ES-I3 (cell line): ENCODE measurements at regions not wholly inside any gene's neighbourhood (a gene's known extent, or its start where the extent isn't known, plus 50 kb on each side); places are given as distances from the start of the nearest gene placed in this dataset.
"Not testable (repeated sequence)": the region's sequence is repeated elsewhere in the genome, so short reads cannot be mapped to it uniquely, and the experiment has no call there.

Experiments
- H3K36me3 ChIP-seq: 2 replicates; pipeline ENCODE4 v1.6.1; 2013; ENCODE audit warnings: mild to moderate bottlenecking, low read length, control low read depth, moderate library complexity; ENCODE audit not compliant: insufficient read depth
- H3K4me1 ChIP-seq: 2 replicates; pipeline ENCODE4 v1.6.1; 2013; ENCODE audit warnings: mild to moderate bottlenecking, control low read depth, low read length; ENCODE audit not compliant: insufficient read depth
- H3K9ac ChIP-seq: 2 replicates; pipeline ENCODE4 v1.6.1; 2013; ENCODE audit warnings: low read depth, mild to moderate bottlenecking, low read length, moderate library complexity
- H3K9me3 ChIP-seq: 2 replicates; pipeline ENCODE4 v1.6.1; 2013; ENCODE audit warnings: mild to moderate bottlenecking, low read length, moderate library complexity; ENCODE audit not compliant: control insufficient read depth, insufficient read depth

- Histone ChIP-seq H3K4me1 (peaks cover 27% of the 10 kb centered on the region), H3K36me3 (no peaks in the 10 kb centered on the region), H3K9ac (no peak overlapping the region)
Measured at GRCh38 chr6:68042339-68043121, 592.6 kb upstream of the ADGRB3 start.

GRCh38 chr6:68040780-68041179 is 594.3 kb upstream of the ADGRB3 start:
- peak overlapping the region; percentile 49 for H3K9ac ChIP-seq
- 0 out of 2 replicates have a peak, but pooled peaks cover 5% of the 10 kb centered on the region for H3K9me3 ChIP-seq
- H3K36me3 ChIP-seq = no peaks in the 10 kb centered on the region

More at GRCh38 chr6:68042339-68043121, 592.6 kb upstream of the ADGRB3 start:
- no peaks in the 10 kb centered on the region for H3K9me3 ChIP-seq

GRCh38 chr6:68040312-68040778 is 594.7 kb upstream of the ADGRB3 start:
- Histone ChIP-seq H3K9ac (peak overlapping the region; percentile 49), H3K9me3 (0 out of 2 replicates have a peak, but pooled peaks cover 5% of the 10 kb centered on the region), H3K36me3 (no peaks in the 10 kb centered on the region), H3K4me1 (peaks cover 31% of the 10 kb centered on the region)

More at GRCh38 chr6:68040780-68041179, 594.3 kb upstream of the ADGRB3 start:
- peaks cover 31% of the 10 kb centered on the region for H3K4me1 ChIP-seq

GRCh38 chr6:68039641-68040311 is 595.3 kb upstream of the ADGRB3 start:
- Histone ChIP-seq H3K9me3 (peaks cover 9% of the 10 kb centered on the region), H3K4me1 (peaks cover 31% of the 10 kb centered on the region), H3K36me3 (no peaks in the 10 kb centered on the region), H3K9ac (peak overlapping the region; percentile 49)

GRCh38 chr6:68038815-68039408 is 596.2 kb upstream of the ADGRB3 start:
- Histone ChIP-seq H3K9me3 (peaks cover 13% of the 10 kb centered on the region), H3K36me3 (no peaks in the 10 kb centered on the region), H3K4me1 (peaks cover 31% of the 10 kb centered on the region), H3K9ac (peak overlapping the region; percentile 32)

DNA sequence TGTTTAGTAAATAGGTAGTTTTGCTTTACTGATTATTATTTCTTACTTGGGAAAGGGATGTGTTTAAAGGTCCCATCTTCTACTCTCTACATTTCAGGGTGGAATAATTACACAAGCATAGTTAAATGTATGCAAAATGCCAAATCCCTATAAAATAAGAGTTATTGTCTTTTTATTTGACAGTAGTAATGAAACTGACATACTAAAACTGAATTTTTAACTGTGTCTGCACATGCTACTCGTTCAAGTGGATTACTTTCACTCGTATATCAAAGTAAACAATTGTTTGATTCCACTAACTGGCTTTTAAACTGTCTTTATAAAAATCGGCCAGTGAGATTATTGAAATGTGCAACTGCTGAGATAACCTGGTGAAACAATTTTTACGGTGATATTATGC is 602.9 kb upstream of the ADGRB3 start:
- Histone ChIP-seq H3K9me3 (peaks cover 15% of the 10 kb centered on the region), H3K4me1 (peaks cover 4% of the 10 kb centered on the region; the same call in 1 of the 2 replicates), H3K36me3 (no peaks in the 10 kb centered on the region), H3K9ac (no peak overlapping the region)

DNA sequence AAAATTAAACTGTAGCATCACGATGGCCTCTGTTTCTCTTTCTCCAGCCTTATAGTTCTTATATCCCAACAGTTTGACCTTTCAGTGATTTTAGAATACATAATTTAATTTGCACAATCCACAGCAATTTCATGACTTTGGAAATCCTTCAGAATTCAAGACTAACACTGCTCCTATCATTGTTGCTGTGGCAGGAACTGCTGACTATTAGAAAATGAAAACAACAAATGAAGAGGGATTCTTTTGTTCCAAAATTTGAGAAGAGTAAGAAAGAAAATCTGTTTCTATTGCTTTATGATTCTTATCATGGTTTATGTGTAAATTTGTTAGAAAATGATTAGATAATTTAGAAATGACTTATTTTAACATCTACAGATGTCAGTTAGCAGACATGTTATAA is 604.0 kb upstream of the ADGRB3 start:
- H3K4me1 ChIP-seq = no peaks in the 10 kb centered on the region
- peaks cover 12% of the 10 kb centered on the region for H3K9me3 ChIP-seq
- no peaks in the 10 kb centered on the region for H3K36me3 ChIP-seq
- H3K9ac ChIP-seq = no peak overlapping the region

GRCh38 chr6:68026483-68026882 is 608.6 kb upstream of the ADGRB3 start:
- Histone ChIP-seq H3K9ac (no peak overlapping the region), H3K9me3 (no peaks in the 10 kb centered on the region), H3K36me3 (no peaks in the 10 kb centered on the region), H3K4me1 (no peaks in the 10 kb centered on the region)

- no peaks in the 10 kb centered on the region for H3K4me1 ChIP-seq
- H3K9ac ChIP-seq = no peak overlapping the region
- H3K9me3 ChIP-seq = no peaks in the 10 kb centered on the region
- no peaks in the 10 kb centered on the region for H3K36me3 ChIP-seq
Measured at GRCh38 chr6:68025764-68026163, 609.3 kb upstream of the ADGRB3 start.

DNA sequence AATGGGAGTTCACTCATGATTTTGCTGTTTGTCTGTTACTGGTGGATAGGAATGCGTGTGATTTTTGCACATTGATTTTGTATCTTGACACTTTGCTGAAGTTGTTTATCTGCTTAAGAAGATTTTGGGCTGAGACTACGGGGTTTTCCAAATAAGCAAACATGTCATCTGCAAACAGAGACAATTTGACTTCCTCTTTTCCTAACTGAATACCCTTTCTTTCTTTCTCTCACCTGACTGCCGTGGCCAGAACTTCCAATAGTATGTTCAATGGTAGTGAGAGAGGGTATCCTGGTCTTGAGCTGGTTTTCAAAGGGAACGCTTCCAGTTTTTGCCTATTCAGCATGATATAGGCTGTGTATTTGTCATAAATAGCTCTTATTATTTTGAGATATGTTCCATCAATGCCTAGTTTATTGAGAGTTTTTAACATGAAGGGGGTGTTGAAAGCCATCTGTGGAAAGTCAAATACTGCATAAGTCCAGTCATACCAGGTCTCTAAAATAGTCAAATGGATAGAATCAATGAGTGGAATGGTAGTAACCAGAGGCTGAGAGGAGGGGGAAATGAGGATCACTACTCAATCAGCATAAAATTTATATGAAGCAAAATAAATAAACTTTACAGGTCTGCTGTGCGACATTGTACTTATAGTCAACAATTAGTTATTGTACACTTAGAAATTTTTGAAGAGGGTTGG is 610.4 kb upstream of the ADGRB3 start:
- H3K4me1 ChIP-seq = no peaks in the 10 kb centered on the region
- H3K36me3 ChIP-seq = no peaks in the 10 kb centered on the region
- no peaks in the 10 kb centered on the region for H3K9me3 ChIP-seq
- no peak overlapping the region for H3K9ac ChIP-seq

- H3K9ac ChIP-seq, H3K36me3 ChIP-seq, H3K4me1 ChIP-seq, H3K9me3 ChIP-seq: not testable (repeated sequence)
Measured at GRCh38 chr6:68022968-68023367, 612.1 kb upstream of the ADGRB3 start.

DNA sequence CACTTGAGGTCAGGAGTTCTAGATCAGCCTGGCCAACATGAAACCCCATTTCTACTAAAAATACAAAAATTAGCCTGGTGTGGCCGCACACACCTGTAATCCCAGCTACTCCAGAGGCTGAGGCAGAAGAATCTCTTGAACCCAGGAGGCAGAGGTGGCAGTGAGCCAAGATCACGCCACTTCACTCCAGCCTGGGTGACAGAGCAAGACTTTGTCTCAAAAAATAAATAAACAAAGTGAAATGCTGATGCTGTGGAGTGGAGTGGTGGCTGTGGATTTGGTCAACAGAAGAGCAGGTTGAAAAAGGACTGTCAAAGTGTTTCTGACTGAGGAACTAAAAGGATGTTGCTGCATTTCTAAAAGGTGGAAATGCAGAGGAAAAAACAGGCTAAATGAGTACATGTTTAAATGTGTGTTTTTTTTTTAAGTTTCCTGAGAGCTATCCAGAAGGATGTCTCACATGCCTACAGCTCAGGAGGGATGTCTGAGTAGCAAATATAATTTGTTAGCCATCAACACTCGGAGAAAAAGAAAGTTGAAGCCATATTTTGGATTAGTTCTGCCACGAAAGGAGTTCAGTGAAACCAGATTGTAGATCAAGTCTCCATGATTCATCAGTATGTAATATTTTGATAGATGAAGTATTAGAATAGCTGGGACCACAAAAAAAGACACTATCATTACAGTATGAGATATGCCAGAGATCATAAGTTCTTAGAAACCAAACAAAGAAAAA is 621.1 kb upstream of the ADGRB3 start:
- Histone ChIP-seq H3K4me1 (peaks cover 5% of the 10 kb centered on the region; the same call in 1 of the 2 replicates), H3K9me3 (no peaks in the 10 kb centered on the region), H3K9ac (no peak overlapping the region), H3K36me3 (no peaks in the 10 kb centered on the region)

DNA sequence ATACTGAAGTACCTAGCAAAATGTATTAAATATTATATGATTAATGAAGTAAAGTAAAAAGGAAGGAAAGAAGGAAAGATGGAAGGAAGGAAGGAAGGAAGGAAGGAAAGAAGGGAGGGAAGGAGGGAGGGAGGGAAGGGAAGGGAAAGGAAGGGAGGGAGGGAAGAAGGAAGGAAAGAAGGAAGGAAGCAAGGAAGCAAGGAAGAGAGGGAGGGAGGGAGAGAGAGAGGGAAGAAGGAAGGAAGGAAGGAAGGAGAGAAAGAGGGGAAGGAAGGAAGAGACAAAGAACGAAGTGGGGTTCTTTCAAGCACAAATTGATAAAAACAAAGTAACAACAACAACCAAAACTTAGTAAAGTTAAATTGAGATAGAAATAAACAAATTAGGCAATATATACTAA is 622.3 kb upstream of the ADGRB3 start:
- Histone ChIP-seq H3K9ac (no peak overlapping the region), H3K9me3 (no peaks in the 10 kb centered on the region), H3K4me1 (peaks cover 5% of the 10 kb centered on the region; the same call in 1 of the 2 replicates), H3K36me3 (no peaks in the 10 kb centered on the region)
